Tibial artery (tissue), 4 donors: ENCODE measurements at regions not wholly inside any gene's neighbourhood (a gene's known extent, or its start where the extent isn't known, plus 50 kb on each side); places are given as distances from the start of the nearest gene placed in this dataset.

Source experiments
- DNase-seq, 2 donors: peaks; one replicate each; pipeline ENCODE4 v3.0.0-alpha.2; 2019
- H3K27ac ChIP-seq, 2 donors: fragments of 200-600 bp; sonication (generic) in 1 of 2; 1 replicate in 1 of 2; 2 replicates in 1 of 2; pipeline ENCODE4 v1.5.1; 2018 to 2019; ENCODE audit warnings: mild to moderate bottlenecking in 1 of 2
- H3K27me3 ChIP-seq, 2 donors: fragments of 200-600 bp; sonication (generic) in 1 of 2; one replicate each; pipeline versions ENCODE4 v1.5.1 to v1.6.0; 2016 to 2019
- H3K36me3 ChIP-seq, 3 donors: fragments of 200-600 bp; sonication (generic) in 2 of 3; one replicate each; pipeline ENCODE4 v1.5.1; 2016 to 2019; ENCODE audit warnings: mild to moderate bottlenecking in 2 of 3
- H3K4me1 ChIP-seq, 4 donors: fragments of 200-600 bp; sonication (generic) in 2 of 4; 1 replicate in 3 of 4; 2 replicates in 1 of 4; pipeline ENCODE4 v1.5.1; 2016 to 2019
- H3K4me3 ChIP-seq, 2 donors: fragments of 200-600 bp; sonication (generic) in 1 of 2; 1 replicate in 1 of 2; 2 replicates in 1 of 2; pipeline ENCODE4 v1.5.1; 2018 to 2019; ENCODE audit warnings: mild to moderate bottlenecking in 2 of 2
- H3K9me3 ChIP-seq, 3 donors: fragments of 200-600 bp; sonication (generic) in 1 of 3; one replicate each; pipeline ENCODE4 v1.5.1; 2016 to 2019
- intact Hi-C: fragments of 100-400 bp; cut with DNase I; formaldehyde crosslinking; loops from one replicate; pipeline ENCODE4 v1.15.0; 2023; ENCODE audit warnings: low total_unique reads
- TF ChIP-seq, protein P1 (sequence below), 2 experiments: fragments of 200-600 bp in 1 of 2; fragments of 450-650 bp in 1 of 2; IDR thresholded peaks; one replicate each; pipeline ENCODE4 v1.5.1; 2017 to 2019; ENCODE audit warnings: antibody characterized with exemption in 2 of 2, mild to moderate bottlenecking in 1 of 2, moderate library complexity in 1 of 2

GRCh38 chr12:42823679-42824078 is 234.1 kb upstream of the PRICKLE1 start:
- intact Hi-C loops = no loop called here
- H3K4me3 ChIP-seq = no peak overlapping the region
- TF ChIP-seq, protein P1, sequence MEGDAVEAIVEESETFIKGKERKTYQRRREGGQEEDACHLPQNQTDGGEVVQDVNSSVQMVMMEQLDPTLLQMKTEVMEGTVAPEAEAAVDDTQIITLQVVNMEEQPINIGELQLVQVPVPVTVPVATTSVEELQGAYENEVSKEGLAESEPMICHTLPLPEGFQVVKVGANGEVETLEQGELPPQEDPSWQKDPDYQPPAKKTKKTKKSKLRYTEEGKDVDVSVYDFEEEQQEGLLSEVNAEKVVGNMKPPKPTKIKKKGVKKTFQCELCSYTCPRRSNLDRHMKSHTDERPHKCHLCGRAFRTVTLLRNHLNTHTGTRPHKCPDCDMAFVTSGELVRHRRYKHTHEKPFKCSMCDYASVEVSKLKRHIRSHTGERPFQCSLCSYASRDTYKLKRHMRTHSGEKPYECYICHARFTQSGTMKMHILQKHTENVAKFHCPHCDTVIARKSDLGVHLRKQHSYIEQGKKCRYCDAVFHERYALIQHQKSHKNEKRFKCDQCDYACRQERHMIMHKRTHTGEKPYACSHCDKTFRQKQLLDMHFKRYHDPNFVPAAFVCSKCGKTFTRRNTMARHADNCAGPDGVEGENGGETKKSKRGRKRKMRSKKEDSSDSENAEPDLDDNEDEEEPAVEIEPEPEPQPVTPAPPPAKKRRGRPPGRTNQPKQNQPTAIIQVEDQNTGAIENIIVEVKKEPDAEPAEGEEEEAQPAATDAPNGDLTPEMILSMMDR (IDR thresholded peaks at IDR 0.05) = no peak
- no peaks in the 10 kb centered on the region for H3K27me3 ChIP-seq
- H3K9me3 ChIP-seq = no peaks in the 10 kb centered on the region
- DNase-seq = no peak
- H3K36me3 ChIP-seq = no peaks in the 10 kb centered on the region
- H3K27ac ChIP-seq = no peak overlapping the region
- no peaks in the 10 kb centered on the region for H3K4me1 ChIP-seq

DNA sequence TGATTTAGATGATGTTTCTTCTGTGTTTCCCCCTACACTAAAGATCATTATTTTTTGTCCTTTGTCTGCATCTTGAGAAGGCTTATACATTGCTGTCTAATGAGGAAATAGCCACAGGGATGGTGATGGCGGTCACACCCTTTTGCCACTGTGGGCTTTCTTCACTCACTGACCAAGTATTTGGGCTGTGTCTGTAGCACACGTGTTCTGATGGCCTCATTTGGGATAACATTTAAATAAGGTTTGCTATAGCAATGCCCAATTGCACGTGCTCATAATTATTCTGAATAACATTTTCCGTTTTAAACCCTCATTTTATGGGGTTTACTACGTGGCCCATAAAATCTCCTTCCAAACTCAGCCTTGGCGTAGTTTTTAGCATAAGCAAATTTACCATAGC is 230.3 kb upstream of the PRICKLE1 start:
- H3K27ac ChIP-seq = no peak overlapping the region
- no peak overlapping the region for H3K4me3 ChIP-seq
- no peaks in the 10 kb centered on the region for H3K27me3 ChIP-seq
- no peaks in the 10 kb centered on the region for H3K9me3 ChIP-seq
- H3K36me3 ChIP-seq = no peaks in the 10 kb centered on the region
- intact Hi-C loops = no loop called here
- no peaks in the 10 kb centered on the region for H3K4me1 ChIP-seq
- DNase-seq = no peak
- TF ChIP-seq, protein P1 (IDR thresholded peaks at IDR 0.05) = no peak

- Histone ChIP-seq H3K27ac (no peak overlapping the region), H3K4me3 (no peak overlapping the region), H3K27me3 (no peaks in the 10 kb centered on the region), H3K9me3 (no peaks in the 10 kb centered on the region), H3K36me3 (no peaks in the 10 kb centered on the region), H3K4me1 (no peaks in the 10 kb centered on the region)
- intact Hi-C loops = no loop called here
- TF ChIP-seq, protein P1 (IDR thresholded peaks at IDR 0.05) = no peak
- no peak for DNase-seq
Measured at GRCh38 chr12:42815068-42815467, 225.5 kb upstream of the PRICKLE1 start.

- no peak for DNase-seq
- Histone ChIP-seq H3K36me3 (no peaks in the 10 kb centered on the region), H3K27me3 (no peaks in the 10 kb centered on the region), H3K9me3 (no peaks in the 10 kb centered on the region), H3K4me1 (peaks cover 0 to 4% (median 0%) of the 10 kb centered on the region in 4 donors), H3K27ac (no peak overlapping the region), H3K4me3 (no peak overlapping the region)
- intact Hi-C loops = no loop called here
- TF ChIP-seq, protein P1 (IDR thresholded peaks at IDR 0.05) = no peak
Measured at GRCh38 chr12:42812871-42813270, 223.3 kb upstream of the PRICKLE1 start.

DNA sequence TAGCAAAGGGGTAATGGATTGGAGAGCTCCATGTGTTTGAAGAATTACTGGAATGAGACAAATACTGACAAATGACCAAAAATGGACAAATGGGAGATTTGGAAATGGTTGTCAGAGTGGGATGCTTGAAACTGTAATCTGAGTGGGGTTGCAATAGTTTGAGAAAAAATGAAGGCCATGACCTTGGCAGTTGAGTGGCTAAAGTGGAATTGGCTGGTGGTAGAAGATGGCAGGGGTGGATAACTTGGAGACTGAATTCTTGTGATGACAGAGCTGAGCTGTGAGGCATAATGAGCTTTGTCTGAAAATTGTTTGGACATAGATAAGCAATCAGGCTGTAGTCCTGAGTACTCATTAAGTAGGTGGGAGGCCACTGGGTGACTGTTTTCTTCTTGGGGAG is 222.5 kb upstream of the PRICKLE1 start:
- H3K4me3 ChIP-seq = no peak overlapping the region
- no peak for DNase-seq
- H3K9me3 ChIP-seq = no peaks in the 10 kb centered on the region
- no peaks in the 10 kb centered on the region for H3K36me3 ChIP-seq
- no peaks in the 10 kb centered on the region for H3K27me3 ChIP-seq
- TF ChIP-seq, protein P1 (IDR thresholded peaks at IDR 0.05) = no peak
- H3K4me1 ChIP-seq = peaks cover 0 to 4% (median 0%) of the 10 kb centered on the region in 4 donors
- intact Hi-C loops = no loop called here
- no peak overlapping the region for H3K27ac ChIP-seq

DNA sequence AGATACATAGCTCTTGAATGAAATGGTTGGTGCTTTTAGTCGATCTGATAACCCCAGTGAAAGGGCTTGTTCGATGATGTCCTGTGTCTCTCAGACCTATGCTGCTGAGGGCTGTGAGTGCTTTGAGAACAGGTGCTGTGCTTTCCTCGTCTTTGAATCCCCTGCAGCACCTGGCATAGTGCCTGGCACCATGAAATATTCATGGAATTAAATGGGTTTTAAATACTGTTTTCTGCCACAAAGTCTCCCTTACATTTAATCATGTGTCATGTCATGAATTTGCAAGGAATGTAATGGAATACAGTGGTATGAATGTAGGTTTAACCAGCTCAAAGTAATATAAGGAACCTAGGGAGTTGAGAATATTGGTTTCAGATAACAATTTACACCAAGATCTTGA is 220.5 kb upstream of the PRICKLE1 start:
- DNase-seq = no peak
- Histone ChIP-seq H3K27me3 (no peaks in the 10 kb centered on the region), H3K4me1 (peaks cover 0 to 4% (median 0%) of the 10 kb centered on the region in 4 donors), H3K27ac (no peak overlapping the region), H3K36me3 (no peaks in the 10 kb centered on the region), H3K4me3 (no peak overlapping the region), H3K9me3 (no peaks in the 10 kb centered on the region)
- intact Hi-C loops = no loop called here
- TF ChIP-seq, protein P1 (IDR thresholded peaks at IDR 0.05) = no peak
